Kidney capillary endothelial cell (primary cell): ENCODE measurements at regions not wholly inside any gene's neighbourhood (a gene's known extent, or its start where the extent isn't known, plus 50 kb on each side); places are given as distances from the start of the nearest gene placed in this dataset.

Experiments
- DNase-seq: peaks from one replicate; pipeline ENCODE4 v3.0.0-alpha.2; 2018; ENCODE audit warnings: low spot score

DNA sequence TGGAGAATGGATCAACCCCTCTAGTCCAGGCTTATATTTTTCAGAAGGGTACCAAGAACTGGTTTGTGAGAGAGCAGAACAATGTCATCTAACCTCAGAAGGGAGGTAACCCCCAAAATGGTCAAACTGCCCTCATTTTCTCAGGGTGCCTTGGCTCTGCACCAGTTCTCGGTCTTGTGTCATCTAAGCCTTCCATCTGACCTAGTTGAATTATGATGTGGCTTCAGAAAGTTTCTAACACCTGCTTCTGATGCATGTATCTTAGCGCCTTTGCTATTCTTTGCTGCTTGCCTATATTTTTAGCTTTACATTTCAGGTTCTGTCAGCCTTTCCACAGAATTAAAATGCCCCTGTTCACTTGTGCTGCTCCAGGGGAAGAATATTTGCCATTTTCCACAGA lies 91.7 kb upstream of the E2F8 start:
- no peak for DNase-seq

GRCh38 chr11:19330416-19330815 lies 89.7 kb upstream of the E2F8 start:
- DNase-seq = no peak

DNA sequence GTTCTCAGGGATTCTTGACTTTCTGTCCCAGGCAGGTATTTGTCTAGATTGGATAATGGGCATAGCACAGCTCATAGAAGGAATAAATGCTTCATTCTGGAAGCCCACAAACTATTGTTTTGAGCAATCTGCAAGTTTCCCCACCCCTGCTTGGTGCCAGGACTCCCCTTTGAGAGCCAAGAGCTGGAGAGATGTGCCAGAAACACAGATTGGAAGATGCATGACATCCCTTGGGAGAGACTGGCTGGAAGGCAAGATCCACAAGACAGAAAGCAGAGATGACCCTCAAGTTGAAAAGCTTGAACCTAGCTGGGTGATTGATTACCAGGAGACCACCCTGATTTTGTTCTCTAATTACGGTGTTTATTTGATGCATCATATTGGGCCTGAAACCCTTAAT lies 89.2 kb upstream of the E2F8 start:
- no peak for DNase-seq

DNA sequence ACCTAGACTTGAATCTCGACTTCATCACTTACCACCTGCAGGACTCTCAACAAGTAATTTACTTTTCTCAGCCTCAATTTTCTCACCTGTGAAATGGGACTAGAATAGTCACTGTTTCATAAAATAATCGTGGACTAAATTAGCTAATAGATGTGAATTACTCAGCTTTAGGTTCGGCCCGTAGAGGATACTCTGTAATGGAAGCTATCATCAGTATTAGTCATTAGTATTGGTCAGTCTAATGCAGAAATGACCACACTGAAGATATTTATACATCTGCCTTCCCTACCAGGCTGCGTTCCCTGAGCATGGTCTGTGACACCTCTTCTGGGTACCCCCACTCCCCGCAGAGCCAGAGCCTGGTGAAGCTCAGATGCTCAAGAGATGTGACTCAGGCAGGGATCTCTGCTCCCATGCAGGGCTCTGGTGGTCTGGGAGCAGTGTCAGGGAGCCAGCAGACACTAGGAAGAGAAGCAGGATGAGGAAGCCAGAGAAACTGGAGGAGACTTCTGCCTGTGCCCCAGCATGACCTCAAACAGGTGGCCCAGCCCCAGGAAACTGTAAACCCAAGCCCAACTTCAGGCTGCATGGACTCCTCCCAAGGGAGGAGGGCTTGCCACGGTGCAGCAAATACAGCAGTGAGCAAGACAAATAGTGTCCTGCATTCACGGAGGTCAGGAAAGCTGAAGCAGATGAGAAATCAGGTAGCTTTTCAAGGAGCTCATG lies 88.0 kb upstream of the E2F8 start:
- no peak for DNase-seq

DNA sequence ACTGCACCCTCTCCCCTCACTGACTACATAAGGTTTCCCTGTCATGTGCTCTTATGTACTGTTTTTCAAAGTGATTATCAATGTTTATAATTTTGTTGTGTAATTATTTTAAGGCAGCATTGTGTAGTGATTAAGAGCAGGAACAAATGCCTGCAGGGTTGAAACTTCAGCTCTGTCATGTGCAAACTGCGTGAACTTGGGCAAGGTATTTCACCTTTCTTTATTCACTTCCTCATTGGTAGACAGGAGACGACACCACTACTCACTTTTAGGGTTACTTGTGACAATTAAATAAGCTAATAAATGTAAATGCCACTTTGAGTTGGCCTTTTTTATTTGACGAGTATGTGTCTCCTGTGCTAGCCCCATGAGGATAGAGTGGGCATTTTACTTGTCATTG lies 86.5 kb upstream of the E2F8 start:
- DNase-seq = no peak

GRCh38 chr11:19326499-19326898 lies 85.8 kb upstream of the E2F8 start:
- no peak for DNase-seq

DNA sequence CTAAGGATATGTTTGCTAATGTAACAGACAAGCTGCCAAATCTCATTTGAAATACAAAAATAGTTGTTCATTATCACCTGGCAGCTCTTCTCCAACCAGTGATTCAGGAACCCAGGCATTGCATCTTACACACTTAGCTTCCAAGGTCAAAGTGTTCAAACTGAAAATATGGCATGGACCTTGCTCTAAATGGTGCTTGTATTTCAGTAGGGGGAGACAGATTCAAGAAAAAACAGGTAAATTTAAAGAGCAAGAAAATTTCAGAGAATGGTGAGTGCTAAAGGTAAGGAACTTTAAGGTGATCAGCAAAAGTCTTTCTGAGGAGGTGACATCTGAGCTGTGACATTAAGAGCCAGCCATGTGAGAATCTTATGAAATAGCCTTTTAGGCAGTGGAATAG lies 82.8 kb upstream of the E2F8 start:
- no peak for DNase-seq

GRCh38 chr11:19321351-19321750 lies 80.6 kb upstream of the E2F8 start:
- DNase-seq = no peak

- DNase-seq = no peak
Measured at GRCh38 chr11:19320827-19321226, 80.1 kb upstream of the E2F8 start.

GRCh38 chr11:19316434-19316833 lies 75.7 kb upstream of the E2F8 start:
- no peak for DNase-seq

DNA sequence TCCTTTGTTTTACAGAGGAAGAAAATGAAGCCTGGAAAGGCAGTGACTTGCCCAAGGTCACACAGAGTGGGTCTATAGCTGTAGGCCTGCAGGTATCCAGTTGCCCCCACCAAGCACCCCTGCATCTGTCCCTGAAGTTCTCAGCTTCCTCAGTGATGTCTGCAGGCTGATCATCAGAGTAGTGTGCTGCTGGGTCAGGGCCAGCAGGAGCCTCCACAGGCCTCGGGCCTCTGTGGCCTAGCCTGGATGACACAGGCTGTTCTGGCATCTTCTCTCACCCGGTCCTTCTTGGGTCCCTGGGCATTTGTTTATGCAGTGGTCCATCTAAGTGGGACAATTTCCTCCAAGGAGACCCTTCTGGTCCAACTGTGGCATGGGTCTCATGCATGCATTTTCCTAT lies 74.8 kb upstream of the E2F8 start:
- DNase-seq = no peak

GRCh38 chr11:19313140-19313539 lies 72.4 kb upstream of the E2F8 start:
- no peak for DNase-seq

- peak; percentile 53 for DNase-seq
Measured at GRCh38 chr11:19311308-19312030, 70.7 kb upstream of the E2F8 start.

GRCh38 chr11:19307498-19307897 lies 66.8 kb upstream of the E2F8 start:
- DNase-seq = no peak

DNA sequence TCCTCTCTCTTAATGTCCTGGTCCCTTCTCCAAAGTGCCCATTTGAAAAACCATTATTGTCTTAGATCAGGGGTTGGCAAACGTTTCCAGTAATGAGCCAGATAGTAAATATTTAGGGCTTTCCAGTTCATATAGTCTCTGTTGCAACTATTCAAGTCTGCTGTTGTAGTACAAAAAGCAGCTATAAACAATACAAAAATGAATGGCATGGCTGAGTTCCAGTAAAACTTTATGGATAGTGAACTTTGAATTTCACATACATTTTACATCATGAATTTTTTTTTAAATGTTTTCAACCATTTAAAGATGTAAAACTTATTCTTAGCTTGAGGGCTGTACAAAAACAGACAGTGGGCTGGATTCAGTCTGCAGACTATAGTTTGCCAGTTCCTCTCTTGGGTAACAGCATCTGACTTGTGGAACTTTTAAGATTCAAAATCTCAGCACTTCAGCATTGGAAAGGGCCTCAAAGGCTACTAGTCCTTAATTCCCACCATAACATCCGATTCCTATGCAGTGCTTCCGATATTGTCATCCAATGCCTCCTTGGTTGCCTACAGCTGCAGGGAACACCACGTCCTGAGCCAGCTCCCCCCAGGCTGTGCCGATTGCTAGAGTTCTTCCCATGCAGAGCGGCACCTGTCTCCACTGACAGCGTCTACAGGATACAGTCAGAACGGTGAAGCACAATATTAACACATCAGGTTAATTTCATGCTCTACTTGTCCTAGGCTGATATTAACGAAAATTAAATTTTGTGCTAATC lies 65.6 kb upstream of the E2F8 start:
- no peak for DNase-seq

DNA sequence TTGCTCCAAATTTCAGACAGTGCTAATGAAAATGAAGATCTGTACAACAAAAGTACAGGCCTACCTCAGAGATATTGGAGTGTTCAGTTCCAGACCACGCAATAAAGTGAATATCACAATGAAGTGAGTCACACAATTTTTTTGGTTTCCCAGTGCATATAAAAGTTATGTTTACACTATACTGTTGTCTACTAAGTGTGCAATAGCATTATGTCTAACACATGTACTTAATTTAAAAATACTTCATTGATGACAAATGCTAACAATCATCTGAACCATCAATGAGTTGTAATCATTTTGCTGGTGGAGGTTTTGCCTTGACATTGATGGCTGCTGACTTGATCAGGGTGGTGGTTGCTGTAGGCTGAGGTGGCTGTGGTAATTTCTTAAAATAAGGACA lies 60.6 kb upstream of the E2F8 start:
- no peak for DNase-seq

- DNase-seq = no peak
Measured at GRCh38 chr11:19294444-19294843, 53.7 kb upstream of the E2F8 start.

DNA sequence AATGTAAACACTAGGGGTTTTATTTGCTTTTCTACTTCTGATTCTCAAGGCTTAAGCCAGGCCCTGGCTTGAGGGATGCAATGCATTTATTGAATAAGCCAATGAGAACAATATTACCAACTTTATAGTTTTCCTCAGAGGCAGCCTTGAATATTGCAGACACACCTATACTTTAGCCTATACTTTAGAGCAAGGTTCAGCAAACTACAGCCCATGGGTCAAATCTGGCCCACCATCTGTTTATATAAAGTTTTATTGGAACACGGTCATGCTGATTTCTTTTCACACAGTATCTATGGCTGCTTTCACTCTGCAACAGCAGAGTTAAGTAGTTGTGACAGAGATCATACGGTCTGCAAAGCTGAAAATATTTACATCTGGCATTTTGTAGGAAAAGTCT lies 50.3 kb upstream of the E2F8 start:
- DNase-seq = no peak
